Liver (tissue), 3 donors: ENCODE measurements at regions not wholly inside any gene's neighbourhood (a gene's known extent, or its start where the extent isn't known, plus 50 kb on each side); places are given as distances from the start of the nearest gene placed in this dataset.

Experiments
- JUND ChIP-seq, 2 donors: IDR thresholded peaks; 2 replicates each; pipeline ENCODE4 v1.6.1; 2016; ENCODE audit warnings: antibody characterized with exemption in 2 of 2
- TF ChIP-seq, protein P1 (sequence below): fragments of 150-350 bp; IDR thresholded peaks from 2 replicates; pipeline ENCODE4 v1.5.1; 2017; ENCODE audit warnings: improper control_type of control experiment, low read depth, low read length; ENCODE audit not compliant: missing input control
- donor health status: healthy.
- donor health status: healthy.

DNA sequence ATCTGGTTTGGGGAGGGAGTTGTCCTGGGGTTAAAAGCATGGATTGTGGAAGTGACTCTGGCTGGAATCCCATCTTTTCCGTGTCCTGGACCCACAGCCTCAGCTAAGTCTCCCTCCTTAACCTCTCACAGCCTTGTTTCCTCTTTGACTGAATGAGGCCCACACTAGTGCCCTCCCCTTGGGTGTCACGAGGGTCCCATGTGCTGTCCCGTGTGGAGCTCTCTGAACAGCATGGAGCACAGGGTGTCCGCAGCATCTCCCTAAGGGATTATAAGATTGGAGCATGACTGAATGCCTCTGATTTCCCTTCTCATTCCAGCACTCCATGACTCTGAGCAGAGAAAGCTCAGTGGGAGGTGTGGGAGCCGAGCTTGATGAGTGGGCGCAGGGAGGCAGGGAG is 182.5 kb downstream of the TEX29 start:
- TF ChIP-seq, protein P1, sequence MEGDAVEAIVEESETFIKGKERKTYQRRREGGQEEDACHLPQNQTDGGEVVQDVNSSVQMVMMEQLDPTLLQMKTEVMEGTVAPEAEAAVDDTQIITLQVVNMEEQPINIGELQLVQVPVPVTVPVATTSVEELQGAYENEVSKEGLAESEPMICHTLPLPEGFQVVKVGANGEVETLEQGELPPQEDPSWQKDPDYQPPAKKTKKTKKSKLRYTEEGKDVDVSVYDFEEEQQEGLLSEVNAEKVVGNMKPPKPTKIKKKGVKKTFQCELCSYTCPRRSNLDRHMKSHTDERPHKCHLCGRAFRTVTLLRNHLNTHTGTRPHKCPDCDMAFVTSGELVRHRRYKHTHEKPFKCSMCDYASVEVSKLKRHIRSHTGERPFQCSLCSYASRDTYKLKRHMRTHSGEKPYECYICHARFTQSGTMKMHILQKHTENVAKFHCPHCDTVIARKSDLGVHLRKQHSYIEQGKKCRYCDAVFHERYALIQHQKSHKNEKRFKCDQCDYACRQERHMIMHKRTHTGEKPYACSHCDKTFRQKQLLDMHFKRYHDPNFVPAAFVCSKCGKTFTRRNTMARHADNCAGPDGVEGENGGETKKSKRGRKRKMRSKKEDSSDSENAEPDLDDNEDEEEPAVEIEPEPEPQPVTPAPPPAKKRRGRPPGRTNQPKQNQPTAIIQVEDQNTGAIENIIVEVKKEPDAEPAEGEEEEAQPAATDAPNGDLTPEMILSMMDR = no peak
- no peak for TF ChIP-seq JUND (IDR thresholded peaks at IDR 0.05)
